ENCODE measurements at regions not wholly inside any gene's neighbourhood (a gene's known extent, or its start where the extent isn't known, plus 50 kb on each side); places are given as distances from the start of the nearest gene placed in this dataset.
"Not testable (repeated sequence)": the region's sequence is repeated elsewhere in the genome, so short reads cannot be mapped to it uniquely, and the experiment has no call there.

DNA sequence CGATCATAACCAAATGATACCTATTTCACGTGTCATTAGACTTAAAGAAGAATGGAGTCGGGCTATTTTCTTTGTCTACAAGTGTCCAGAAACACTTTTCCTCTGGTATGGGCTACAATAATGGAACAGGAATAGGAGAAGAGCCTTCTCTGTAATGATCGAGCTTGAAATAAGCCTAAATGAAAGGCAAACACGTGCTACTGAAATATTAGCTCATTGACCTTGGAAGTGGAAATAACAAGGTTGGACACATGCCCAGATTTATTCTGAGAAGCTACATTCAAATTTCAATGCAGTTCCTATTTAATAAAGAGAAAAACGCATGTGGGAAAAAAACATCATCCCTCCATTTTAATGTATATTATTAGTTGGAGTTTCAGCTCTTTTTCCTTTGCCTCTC lies 254.7 kb upstream of the PTER start:
- Mint-ChIP-seq H3K4me3 (no peak overlapping the region), H3K4me1 (ENCODE audit: low read depth) (no peaks in the 10 kb centered on the region), H3K27me3 (no peaks in the 10 kb centered on the region)

GRCh38 chr10:16182688-16183087 lies 254.1 kb upstream of the PTER start:
- Mint-ChIP-seq H3K9me3 (ENCODE audit: low read depth) (no peaks in the 10 kb centered on the region), H3K27me3 (no peaks in the 10 kb centered on the region), H3K36me3 (no peaks in the 10 kb centered on the region), H3K4me1 (ENCODE audit: low read depth) (no peaks in the 10 kb centered on the region), H3K27ac (no peak overlapping the region), H3K4me3 (no peak overlapping the region)

More for the DNA sequence above, 254.7 kb upstream of the PTER start:
- H3K36me3 Mint-ChIP-seq, result no peaks in the 10 kb centered on the region
- no peaks in the 10 kb centered on the region for H3K9me3 Mint-ChIP-seq (ENCODE audit: low read depth)
- H3K27ac Mint-ChIP-seq, result no peak overlapping the region

GRCh38 chr10:16184096-16184597 lies 252.7 kb upstream of the PTER start:
- no peaks in the 10 kb centered on the region for H3K9me3 Mint-ChIP-seq (ENCODE audit: low read depth)
- no peaks in the 10 kb centered on the region for H3K36me3 Mint-ChIP-seq
- H3K4me3 Mint-ChIP-seq, result no peak overlapping the region
- H3K4me1 Mint-ChIP-seq (ENCODE audit: low read depth), result no peaks in the 10 kb centered on the region
- no peaks in the 10 kb centered on the region for H3K27me3 Mint-ChIP-seq
- H3K27ac Mint-ChIP-seq, result no peak overlapping the region

DNA sequence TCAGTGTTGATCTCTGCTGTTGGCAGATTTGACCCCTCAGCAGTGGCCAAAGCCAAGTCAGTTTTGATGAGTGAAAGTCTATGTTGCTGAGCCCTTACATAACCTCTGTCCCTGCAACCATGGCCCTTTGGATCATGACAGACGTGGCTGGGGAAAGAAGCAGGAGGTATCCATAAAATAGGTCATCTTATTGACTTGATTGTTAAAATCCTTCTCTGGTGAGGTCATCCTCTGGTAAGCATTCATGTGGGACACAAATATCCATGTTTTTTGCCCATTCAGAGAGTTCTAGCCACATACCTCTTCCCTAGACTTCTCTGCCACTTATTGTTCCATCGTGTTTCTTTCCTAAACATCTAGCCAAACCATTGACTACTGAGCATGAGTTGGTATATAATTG lies 251.9 kb upstream of the PTER start:
- Mint-ChIP-seq H3K4me3 (no peak overlapping the region), H3K36me3 (no peaks in the 10 kb centered on the region), H3K27ac (no peak overlapping the region), H3K4me1 (ENCODE audit: low read depth) (no peaks in the 10 kb centered on the region), H3K9me3 (ENCODE audit: low read depth) (no peaks in the 10 kb centered on the region), H3K27me3 (no peaks in the 10 kb centered on the region)

DNA sequence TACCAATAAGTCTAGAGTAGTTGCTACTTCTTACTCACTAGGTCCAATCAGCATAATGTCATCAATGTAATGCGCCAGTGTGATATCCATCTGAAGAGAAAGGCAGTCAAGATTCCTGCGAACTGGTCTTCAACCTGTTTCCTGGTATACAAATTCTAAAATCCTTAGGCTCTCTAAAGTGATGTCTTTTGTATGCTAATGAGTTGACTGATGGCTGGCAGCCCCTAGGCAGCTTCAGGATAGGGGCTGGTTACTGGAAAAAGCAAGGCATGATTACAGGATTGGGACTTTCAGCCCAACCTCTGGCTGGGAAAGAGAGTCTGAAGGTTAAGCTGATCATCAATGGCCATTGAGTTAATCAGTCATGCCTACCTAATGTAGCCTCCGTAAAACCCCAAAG lies 250.2 kb upstream of the PTER start:
- Mint-ChIP-seq H3K9me3 (ENCODE audit: low read depth) (no peaks in the 10 kb centered on the region), H3K27me3 (peaks cover under 1% of the 10 kb centered on the region), H3K4me3 (no peak overlapping the region), H3K27ac (no peak overlapping the region), H3K36me3 (no peaks in the 10 kb centered on the region), H3K4me1 (ENCODE audit: low read depth) (no peaks in the 10 kb centered on the region)

DNA sequence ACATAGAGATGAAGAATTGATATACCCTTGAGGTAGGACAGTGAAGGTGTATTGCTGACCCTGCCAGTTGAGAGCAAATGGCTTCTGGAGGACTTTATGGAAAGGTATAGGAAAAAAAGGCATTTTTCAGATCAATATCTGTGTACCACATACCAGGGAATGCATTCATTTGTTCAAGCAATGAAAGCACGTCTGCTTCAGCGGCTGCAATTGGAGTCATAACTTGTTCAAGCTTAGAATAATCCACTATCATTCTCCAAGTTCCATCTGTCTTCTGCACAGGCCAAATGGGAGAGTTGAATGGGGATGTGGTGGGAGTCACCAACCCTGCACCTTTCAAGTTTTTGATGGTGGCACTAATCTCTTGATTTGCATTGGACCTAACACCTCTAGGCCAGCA lies 249.6 kb upstream of the PTER start:
- Mint-ChIP-seq H3K27ac (no peak overlapping the region), H3K9me3 (ENCODE audit: low read depth) (no peaks in the 10 kb centered on the region), H3K4me3 (no peak overlapping the region), H3K27me3 (peaks cover 2% of the 10 kb centered on the region), H3K36me3 (no peaks in the 10 kb centered on the region), H3K4me1 (ENCODE audit: low read depth) (no peaks in the 10 kb centered on the region)

DNA sequence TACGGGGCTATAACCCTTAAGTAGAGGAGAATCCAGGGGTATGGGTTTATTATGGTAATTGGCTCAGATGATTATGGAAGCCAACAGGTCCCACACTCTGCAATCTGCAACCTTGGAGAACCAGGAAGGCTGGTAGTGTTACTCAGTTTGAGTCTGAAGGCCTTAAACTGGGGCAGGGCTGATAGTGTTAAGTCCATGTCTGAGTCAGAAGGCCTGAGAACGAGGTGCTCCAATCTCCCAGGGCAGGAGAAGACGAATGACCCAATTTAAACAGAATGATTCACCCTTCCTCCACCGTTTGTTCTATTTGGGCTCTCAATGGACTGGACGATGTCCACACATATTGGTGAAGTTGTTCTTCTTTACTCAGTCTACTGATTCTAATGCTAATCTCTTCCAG lies 244.5 kb upstream of the PTER start:
- H3K36me3 Mint-ChIP-seq, result no peaks in the 10 kb centered on the region
- H3K9me3 Mint-ChIP-seq (ENCODE audit: low read depth), result no peaks in the 10 kb centered on the region
- no peak overlapping the region for H3K4me3 Mint-ChIP-seq
- peaks cover 2% of the 10 kb centered on the region for H3K27me3 Mint-ChIP-seq
- no peak overlapping the region for H3K27ac Mint-ChIP-seq
- peaks cover 12% of the 10 kb centered on the region for H3K4me1 Mint-ChIP-seq (ENCODE audit: low read depth)

- Mint-ChIP-seq H3K27me3 (peaks cover 2% of the 10 kb centered on the region), H3K27ac (no peak overlapping the region), H3K36me3 (no peaks in the 10 kb centered on the region), H3K4me1 (ENCODE audit: low read depth) (peaks cover 12% of the 10 kb centered on the region), H3K9me3 (ENCODE audit: low read depth) (no peaks in the 10 kb centered on the region), H3K4me3 (no peak overlapping the region)
Measured at GRCh38 chr10:16193241-16193640, 243.6 kb upstream of the PTER start.

DNA sequence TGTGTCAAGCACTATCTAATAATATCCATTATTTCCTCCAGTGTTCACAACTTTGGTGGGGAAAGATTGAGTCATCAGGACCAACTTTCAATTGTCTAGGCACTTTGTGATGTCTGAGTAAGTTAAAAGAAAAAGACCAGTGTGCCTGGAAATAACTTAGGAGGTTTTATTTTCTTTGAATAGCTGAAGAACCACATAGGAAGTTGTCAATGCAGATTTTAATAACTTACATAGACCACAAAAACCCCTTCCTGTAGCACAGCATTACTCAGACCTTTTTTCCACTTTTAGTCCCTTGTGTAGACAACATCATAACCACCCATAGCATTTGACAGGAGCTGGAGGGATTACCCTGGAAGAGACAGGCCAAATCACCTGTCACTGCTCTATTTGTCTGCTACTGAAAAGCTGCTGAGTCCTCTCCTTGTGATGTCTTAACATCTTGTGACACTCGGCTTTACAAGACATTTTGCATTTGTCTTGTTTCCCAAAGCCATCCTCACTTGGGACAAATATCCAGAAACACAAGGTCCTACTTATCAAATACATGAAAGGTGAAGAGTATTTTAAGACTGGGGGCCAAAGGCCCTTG lies 241.5 kb upstream of the PTER start:
- Mint-ChIP-seq H3K36me3 (no peaks in the 10 kb centered on the region), H3K27me3 (peaks cover 2% of the 10 kb centered on the region), H3K4me3 (no peak overlapping the region), H3K4me1 (ENCODE audit: low read depth) (peaks cover 12% of the 10 kb centered on the region), H3K27ac (peak overlapping the region; percentile 11), H3K9me3 (ENCODE audit: low read depth) (no peaks in the 10 kb centered on the region)

GRCh38 chr10:16195894-16196293 lies 240.9 kb upstream of the PTER start:
- peaks cover 12% of the 10 kb centered on the region for H3K4me1 Mint-ChIP-seq (ENCODE audit: low read depth)
- H3K36me3 Mint-ChIP-seq, result no peaks in the 10 kb centered on the region
- H3K27me3 Mint-ChIP-seq, result peaks cover 2% of the 10 kb centered on the region
- no peak overlapping the region for H3K4me3 Mint-ChIP-seq
- no peak overlapping the region for H3K27ac Mint-ChIP-seq
- peaks cover 5% of the 10 kb centered on the region for H3K9me3 Mint-ChIP-seq (ENCODE audit: low read depth)

GRCh38 chr10:16199216-16199615 lies 237.6 kb upstream of the PTER start:
- Mint-ChIP-seq H3K27me3 (no peaks in the 10 kb centered on the region), H3K4me1 (ENCODE audit: low read depth) (peaks cover 12% of the 10 kb centered on the region), H3K9me3 (ENCODE audit: low read depth) (peaks cover 9% of the 10 kb centered on the region), H3K27ac (no peak overlapping the region), H3K4me3 (no peak overlapping the region), H3K36me3 (no peaks in the 10 kb centered on the region)

DNA sequence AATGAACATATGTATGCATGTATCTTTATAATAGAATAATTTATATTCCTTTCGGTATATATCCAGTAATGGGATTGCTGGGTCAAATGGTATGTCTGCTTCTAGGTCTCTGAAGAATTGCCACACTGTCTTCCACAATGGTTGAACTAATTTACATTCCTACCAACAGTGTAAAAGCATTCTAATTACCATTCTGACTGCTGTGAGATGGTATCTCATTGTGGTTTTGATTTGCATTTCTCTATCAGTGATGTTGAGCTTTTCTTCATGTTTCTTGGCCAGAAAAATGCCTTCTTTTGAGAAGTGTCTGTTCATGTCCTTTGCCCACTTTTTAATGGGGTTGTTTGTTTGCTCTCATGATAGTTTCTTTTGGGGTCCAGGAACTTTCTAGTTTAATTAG lies 213.2 kb upstream of the PTER start:
- peaks cover 24% of the 10 kb centered on the region for H3K9me3 Mint-ChIP-seq (ENCODE audit: low read depth)
- H3K4me3 Mint-ChIP-seq; H3K27ac Mint-ChIP-seq; H3K27me3 Mint-ChIP-seq; H3K4me1 Mint-ChIP-seq (ENCODE audit: low read depth); H3K36me3 Mint-ChIP-seq: not testable (repeated sequence)

GRCh38 chr10:16227674-16228073 lies 209.1 kb upstream of the PTER start:
- H3K9me3 Mint-ChIP-seq (ENCODE audit: low read depth), result peaks cover 13% of the 10 kb centered on the region
- peaks cover 5% of the 10 kb centered on the region for H3K27me3 Mint-ChIP-seq
- no peak overlapping the region for H3K4me3 Mint-ChIP-seq
- H3K27ac Mint-ChIP-seq, result no peak overlapping the region
- no peaks in the 10 kb centered on the region for H3K36me3 Mint-ChIP-seq
- no peaks in the 10 kb centered on the region for H3K4me1 Mint-ChIP-seq (ENCODE audit: low read depth)

GRCh38 chr10:16231176-16231575 lies 205.6 kb upstream of the PTER start:
- no peaks in the 10 kb centered on the region for H3K36me3 Mint-ChIP-seq
- peaks cover 10% of the 10 kb centered on the region for H3K27me3 Mint-ChIP-seq
- peaks cover 8% of the 10 kb centered on the region for H3K9me3 Mint-ChIP-seq (ENCODE audit: low read depth)
- no peaks in the 10 kb centered on the region for H3K4me1 Mint-ChIP-seq (ENCODE audit: low read depth)
- no peak overlapping the region for H3K4me3 Mint-ChIP-seq
- H3K27ac Mint-ChIP-seq, result no peak overlapping the region

- H3K27me3 Mint-ChIP-seq, result peaks cover 10% of the 10 kb centered on the region
- no peak overlapping the region for H3K27ac Mint-ChIP-seq
- no peak overlapping the region for H3K4me3 Mint-ChIP-seq
- H3K4me1 Mint-ChIP-seq (ENCODE audit: low read depth), result no peaks in the 10 kb centered on the region
- H3K9me3 Mint-ChIP-seq (ENCODE audit: low read depth), result peaks cover 8% of the 10 kb centered on the region
- no peaks in the 10 kb centered on the region for H3K36me3 Mint-ChIP-seq
Measured at GRCh38 chr10:16231734-16232435, 204.9 kb upstream of the PTER start.

DNA sequence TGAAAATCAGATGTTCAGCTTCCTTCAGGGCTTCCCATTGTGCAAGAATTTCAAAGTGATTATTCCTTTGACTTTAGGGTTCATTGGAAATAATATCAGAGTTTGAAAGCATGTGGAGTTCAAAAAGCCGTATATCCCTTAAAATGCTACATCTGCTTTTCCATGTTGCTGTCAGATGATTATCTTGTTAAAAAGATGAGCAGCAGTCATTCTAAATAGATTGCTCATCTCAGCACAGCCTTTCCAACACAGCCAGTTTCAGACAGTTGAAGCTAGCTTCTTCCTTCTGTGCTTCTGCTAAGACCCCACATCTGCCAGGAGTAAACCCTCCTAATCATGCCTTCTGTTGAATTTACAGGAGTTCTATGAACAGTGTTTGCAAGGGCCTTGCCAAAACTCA lies 204.4 kb upstream of the PTER start:
- Mint-ChIP-seq H3K4me1 (ENCODE audit: low read depth) (no peaks in the 10 kb centered on the region), H3K9me3 (ENCODE audit: low read depth) (peaks cover 5% of the 10 kb centered on the region), H3K27me3 (peaks cover 10% of the 10 kb centered on the region), H3K36me3 (no peaks in the 10 kb centered on the region), H3K27ac (no peak overlapping the region), H3K4me3 (no peak overlapping the region)
